NB4 (cell line): ENCODE measurements at regions not wholly inside any gene's neighbourhood (a gene's known extent, or its start where the extent isn't known, plus 50 kb on each side); places are given as distances from the start of the nearest gene placed in this dataset.

ENCODE experiments used
- POLR2A ChIP-seq: IDR thresholded peaks from 2 replicates; pipeline ENCODE4 v1.6.1; 2011; ENCODE audit warnings: mild to moderate bottlenecking; ENCODE audit not compliant: insufficient read length; ENCODE audit errors: extremely low read depth
- TF ChIP-seq, protein P1 (sequence below): IDR thresholded peaks from one replicate; pipeline ENCODE4 v1.5.1; 2012; ENCODE audit warnings: low read depth, low read length

- TF ChIP-seq, protein P1, sequence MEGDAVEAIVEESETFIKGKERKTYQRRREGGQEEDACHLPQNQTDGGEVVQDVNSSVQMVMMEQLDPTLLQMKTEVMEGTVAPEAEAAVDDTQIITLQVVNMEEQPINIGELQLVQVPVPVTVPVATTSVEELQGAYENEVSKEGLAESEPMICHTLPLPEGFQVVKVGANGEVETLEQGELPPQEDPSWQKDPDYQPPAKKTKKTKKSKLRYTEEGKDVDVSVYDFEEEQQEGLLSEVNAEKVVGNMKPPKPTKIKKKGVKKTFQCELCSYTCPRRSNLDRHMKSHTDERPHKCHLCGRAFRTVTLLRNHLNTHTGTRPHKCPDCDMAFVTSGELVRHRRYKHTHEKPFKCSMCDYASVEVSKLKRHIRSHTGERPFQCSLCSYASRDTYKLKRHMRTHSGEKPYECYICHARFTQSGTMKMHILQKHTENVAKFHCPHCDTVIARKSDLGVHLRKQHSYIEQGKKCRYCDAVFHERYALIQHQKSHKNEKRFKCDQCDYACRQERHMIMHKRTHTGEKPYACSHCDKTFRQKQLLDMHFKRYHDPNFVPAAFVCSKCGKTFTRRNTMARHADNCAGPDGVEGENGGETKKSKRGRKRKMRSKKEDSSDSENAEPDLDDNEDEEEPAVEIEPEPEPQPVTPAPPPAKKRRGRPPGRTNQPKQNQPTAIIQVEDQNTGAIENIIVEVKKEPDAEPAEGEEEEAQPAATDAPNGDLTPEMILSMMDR = no peak
- no peak for TF ChIP-seq POLR2A
Measured at GRCh38 chr17:77869041-77869599, 89.4 kb upstream of the TNRC6C start.
